DND-41 (cell line): ENCODE measurements at regions not wholly inside any gene's neighbourhood (a gene's known extent, or its start where the extent isn't known, plus 50 kb on each side); places are given as distances from the start of the nearest gene placed in this dataset.

ENCODE experiments used
- ATAC-seq: fragments of 200-7000 bp; cut with Tn5 transposase; 3 replicates; pipeline ENCODE4 v1.9.1; 2021; ENCODE audit warnings: low read depth; ENCODE audit not compliant: insufficient read depth
- DNase-seq: peaks from one replicate; pipeline ENCODE4 v3.0.0-alpha.2; 2020
- H2AFZ ChIP-seq: 2 replicates; pipeline ENCODE4 v1.6.0; 2012; ENCODE audit warnings: low read depth, low read length
- H3K27ac ChIP-seq: 2 replicates; pipeline ENCODE4 v1.5.1; 2012; ENCODE audit warnings: low read length, inconsistent platforms
- H3K27me3 ChIP-seq: fragments of 200-600 bp; sonication (generic); 2 replicates; pipeline ENCODE4 v1.6.0; 2012; ENCODE audit warnings: low read length, mild to moderate bottlenecking, inconsistent platforms; ENCODE audit not compliant: insufficient read depth, poor library complexity
- H3K36me3 ChIP-seq: 2 replicates; pipeline ENCODE4 v1.5.1; 2012; ENCODE audit warnings: low read length, inconsistent platforms; ENCODE audit not compliant: insufficient read depth
- H3K4me1 ChIP-seq: 2 replicates; pipeline ENCODE4 v1.5.1; 2012; ENCODE audit warnings: mild to moderate bottlenecking, low read length; ENCODE audit not compliant: insufficient read depth
- H3K4me2 ChIP-seq: 2 replicates; pipeline ENCODE4 v1.6.0; 2012; ENCODE audit warnings: mild to moderate bottlenecking, moderate library complexity, low read length, inconsistent platforms; ENCODE audit not compliant: insufficient read depth
- H3K4me3 ChIP-seq, 2 experiments: fragments of 200-600 bp in 1 of 2; shearing (Covaris generic) in 1 of 2; 2 replicates each; pipeline ENCODE4 v1.5.1; 2012 to 2016; ENCODE audit warnings: inconsistent platforms in 2 of 2, low read length in 2 of 2, mild to moderate bottlenecking in 2 of 2, low read depth in 1 of 2, moderate library complexity in 1 of 2
- H3K79me2 ChIP-seq: 2 replicates; pipeline ENCODE4 v1.6.0; 2012; ENCODE audit warnings: low read length, inconsistent platforms; ENCODE audit not compliant: insufficient read depth
- H3K9ac ChIP-seq: 2 replicates; pipeline ENCODE4 v1.6.0; 2012; ENCODE audit warnings: low read depth, mild to moderate bottlenecking, inconsistent platforms, low read length, moderate library complexity
- H3K9me3 ChIP-seq: 2 replicates; pipeline ENCODE4 v1.5.1; 2012; ENCODE audit warnings: low read length, moderate library complexity, mild to moderate bottlenecking, inconsistent platforms; ENCODE audit not compliant: insufficient read depth, severe bottlenecking
- H4K20me1 ChIP-seq: 2 replicates; pipeline ENCODE4 v1.6.0; 2012; ENCODE audit warnings: low read length; ENCODE audit not compliant: insufficient read depth
- CTCF ChIP-seq: IDR thresholded peaks from 2 replicates; pipeline ENCODE4 v1.5.1; 2012; ENCODE audit warnings: borderline replicate concordance, low read length, moderate library complexity, mild to moderate bottlenecking; ENCODE audit not compliant: poor library complexity, severe bottlenecking; ENCODE audit errors: extremely low read depth
- EZH2 ChIP-seq: IDR thresholded peaks from 3 replicates; pipeline ENCODE4 v1.6.1; 2012; ENCODE audit warnings: borderline replicate concordance, low read depth, mild to moderate bottlenecking, moderate library complexity, low read length, inconsistent platforms; ENCODE audit not compliant: severe bottlenecking

GRCh38 chr1:213337025-213337678 is 286.1 kb downstream of the RPS6KC1 start:
- Histone ChIP-seq H3K79me2 (no peaks in the 10 kb centered on the region), H3K9me3 (no peaks in the 10 kb centered on the region), H3K36me3 (no peaks in the 10 kb centered on the region), H2AFZ (no peak overlapping the region), H3K4me1 (no peaks in the 10 kb centered on the region), H3K27me3 (no peaks in the 10 kb centered on the region), H3K27ac (no peak overlapping the region), H4K20me1 (no peaks in the 10 kb centered on the region), H3K4me3 (no peak overlapping the region), H3K4me2 (no peak overlapping the region), H3K9ac (no peak overlapping the region)
- ATAC-seq (no peak), DNase-seq (no peak)
- no peak for TF ChIP-seq CTCF
- no peak for TF ChIP-seq EZH2

- no peak for ATAC-seq
- Histone ChIP-seq H3K9me3 (no peaks in the 10 kb centered on the region), H3K27me3 (no peaks in the 10 kb centered on the region), H3K4me2 (no peak overlapping the region), H3K36me3 (no peaks in the 10 kb centered on the region), H3K9ac (no peak overlapping the region), H3K4me1 (no peaks in the 10 kb centered on the region), H3K79me2 (no peaks in the 10 kb centered on the region), H2AFZ (no peak overlapping the region), H4K20me1 (no peaks in the 10 kb centered on the region), H3K27ac (no peak overlapping the region), H3K4me3 (no peak overlapping the region)
- TF ChIP-seq CTCF (no peak), EZH2 (no peak)
- DNase-seq, result no peak
Measured at GRCh38 chr1:213340593-213340992, 289.6 kb downstream of the RPS6KC1 start.

GRCh38 chr1:213345621-213346020 is 294.6 kb downstream of the RPS6KC1 start:
- no peak overlapping the region for H2AFZ ChIP-seq

More at GRCh38 chr1:213345621-213346020, 294.6 kb downstream of the RPS6KC1 start:
- Histone ChIP-seq H3K9ac (no peak overlapping the region), H3K4me2 (no peak overlapping the region), H3K27ac (no peak overlapping the region), H3K79me2 (no peaks in the 10 kb centered on the region), H3K9me3 (no peaks in the 10 kb centered on the region), H3K27me3 (no peaks in the 10 kb centered on the region), H3K4me3 (no peak overlapping the region), H3K4me1 (no peaks in the 10 kb centered on the region), H4K20me1 (no peaks in the 10 kb centered on the region), H3K36me3 (no peaks in the 10 kb centered on the region)
- no peak for DNase-seq
- TF ChIP-seq CTCF, result no peak
- TF ChIP-seq EZH2, result no peak
- ATAC-seq, result no peak
